ENCODE measurements at regions not wholly inside any gene's neighbourhood (a gene's known extent, or its start where the extent isn't known, plus 50 kb on each side); places are given as distances from the start of the nearest gene placed in this dataset.

GRCh38 chr2:239576784-239577685 is 176.2 kb upstream of the HDAC4 start:
- no peaks in the 10 kb centered on the region for H3K36me3 ChIP-seq
- H3K9me3 ChIP-seq = no peaks in the 10 kb centered on the region
- H3K4me3 ChIP-seq (ENCODE audit: low read depth in 1 of 2, low read length in 1 of 2) = no peak overlapping the region
- no peak overlapping the region for H3K27ac ChIP-seq
- no peak for TF ChIP-seq CTCF (IDR thresholded peaks at IDR 0.05)
- H3K27me3 ChIP-seq = no peaks in the 10 kb centered on the region
- no peaks in the 10 kb centered on the region for H3K4me1 ChIP-seq (ENCODE audit: control insufficient read depth in 1 of 2, insufficient read depth in 1 of 2, low read depth in 1 of 2, low read length in 1 of 2)

- no peak overlapping the region for H3K27ac ChIP-seq
- no peaks in the 10 kb centered on the region for H3K4me1 ChIP-seq (ENCODE audit: control insufficient read depth in 1 of 2, insufficient read depth in 1 of 2, low read depth in 1 of 2, low read length in 1 of 2)
- H3K9me3 ChIP-seq = no peaks in the 10 kb centered on the region
- no peaks in the 10 kb centered on the region for H3K27me3 ChIP-seq
- no peaks in the 10 kb centered on the region for H3K36me3 ChIP-seq
- no peak overlapping the region for H3K4me3 ChIP-seq (ENCODE audit: low read depth in 1 of 2, low read length in 1 of 2)
- TF ChIP-seq CTCF (IDR thresholded peaks at IDR 0.05) = no peak
Measured at GRCh38 chr2:239575931-239576445, 175.2 kb upstream of the HDAC4 start.

- Histone ChIP-seq H3K36me3 (no peaks in the 10 kb centered on the region), H3K9me3 (no peaks in the 10 kb centered on the region), H3K27me3 (no peaks in the 10 kb centered on the region), H3K4me1 (ENCODE audit: control insufficient read depth in 1 of 2, insufficient read depth in 1 of 2, low read depth in 1 of 2, low read length in 1 of 2) (no peaks in the 10 kb centered on the region), H3K27ac (no peak overlapping the region), H3K4me3 (ENCODE audit: low read depth in 1 of 2, low read length in 1 of 2) (no peak overlapping the region)
- no peak for TF ChIP-seq CTCF (IDR thresholded peaks at IDR 0.05)
Measured at GRCh38 chr2:239574434-239575156, 173.8 kb upstream of the HDAC4 start.

GRCh38 chr2:239574054-239574433 is 173.2 kb upstream of the HDAC4 start:
- Histone ChIP-seq H3K9me3 (no peaks in the 10 kb centered on the region), H3K4me1 (ENCODE audit: control insufficient read depth in 1 of 2, insufficient read depth in 1 of 2, low read depth in 1 of 2, low read length in 1 of 2) (no peaks in the 10 kb centered on the region), H3K27ac (no peak overlapping the region), H3K4me3 (ENCODE audit: low read depth in 1 of 2, low read length in 1 of 2) (no peak overlapping the region), H3K27me3 (no peaks in the 10 kb centered on the region), H3K36me3 (no peaks in the 10 kb centered on the region)
- TF ChIP-seq CTCF (IDR thresholded peaks at IDR 0.05) = no peak

- H3K4me3 ChIP-seq (ENCODE audit: low read depth in 1 of 2, low read length in 1 of 2) = no peak overlapping the region
- H3K9me3 ChIP-seq = no peaks in the 10 kb centered on the region
- TF ChIP-seq CTCF (IDR thresholded peaks at IDR 0.05) = no peak
- no peak overlapping the region for H3K27ac ChIP-seq
- H3K36me3 ChIP-seq = no peaks in the 10 kb centered on the region
- no peaks in the 10 kb centered on the region for H3K4me1 ChIP-seq (ENCODE audit: control insufficient read depth in 1 of 2, insufficient read depth in 1 of 2, low read depth in 1 of 2, low read length in 1 of 2)
- H3K27me3 ChIP-seq = peaks cover 24% of the 10 kb centered on the region
Measured at GRCh38 chr2:239570971-239571520, 170.2 kb upstream of the HDAC4 start.
